Osteocyte (in vitro differentiated cells): ENCODE measurements at regions not wholly inside any gene's neighbourhood (a gene's known extent, or its start where the extent isn't known, plus 50 kb on each side); places are given as distances from the start of the nearest gene placed in this dataset.
"Not testable (repeated sequence)": the region's sequence is repeated elsewhere in the genome, so short reads cannot be mapped to it uniquely, and the experiment has no call there.

Experiments used
- DNase-seq: peaks from one replicate; pipeline ENCODE4 v3.0.0; 2021; ENCODE audit warnings: mixed read lengths; ENCODE audit not compliant: unreplicated experiment; ENCODE audit errors: extremely low spot score
- H3K27ac Mint-ChIP-seq: one replicate; pipeline ENCODE4 v1.8.0; 2021; ENCODE audit warnings: mild to moderate bottlenecking, mixed read lengths; ENCODE audit not compliant: unreplicated experiment
- H3K27me3 Mint-ChIP-seq: one replicate; pipeline ENCODE4 v1.8.0; 2021; ENCODE audit warnings: mixed read lengths; ENCODE audit not compliant: unreplicated experiment
- H3K36me3 Mint-ChIP-seq: one replicate; pipeline ENCODE4 v1.8.0; 2021; ENCODE audit warnings: mixed read lengths; ENCODE audit not compliant: unreplicated experiment
- H3K4me1 Mint-ChIP-seq: one replicate; pipeline ENCODE4 v1.8.0; 2021; ENCODE audit warnings: mixed read lengths; ENCODE audit not compliant: unreplicated experiment
- H3K4me3 Mint-ChIP-seq: one replicate; pipeline ENCODE4 v1.8.0; 2021; ENCODE audit warnings: mild to moderate bottlenecking, moderate library complexity, mixed read lengths; ENCODE audit not compliant: unreplicated experiment
- H3K9me3 Mint-ChIP-seq: one replicate; pipeline ENCODE4 v1.8.0; 2021; ENCODE audit warnings: mixed read lengths; ENCODE audit not compliant: unreplicated experiment
- CTCF ChIP-seq: fragments of 200-600 bp; sonication (generic); IDR thresholded peaks from 2 replicates; pipeline ENCODE4 v1.5.0; 2021; ENCODE audit warnings: antibody characterized with exemption, mild to moderate bottlenecking, moderate library complexity

- peaks cover 14% of the 10 kb centered on the region for H3K9me3 Mint-ChIP-seq
- no peak overlapping the region for H3K4me3 Mint-ChIP-seq
- H3K27me3 Mint-ChIP-seq, result no peaks in the 10 kb centered on the region
- H3K36me3 Mint-ChIP-seq, result no peaks in the 10 kb centered on the region
- H3K4me1 Mint-ChIP-seq, result no peaks in the 10 kb centered on the region
- DNase-seq, result no peak
- no peak for TF ChIP-seq CTCF
- H3K27ac Mint-ChIP-seq, result no peak overlapping the region
Measured at GRCh38 chr11:43145653-43146052, 166.1 kb upstream of the API5 start.

- no peak overlapping the region for H3K4me3 Mint-ChIP-seq
- no peaks in the 10 kb centered on the region for H3K27me3 Mint-ChIP-seq
- H3K9me3 Mint-ChIP-seq, result no peaks in the 10 kb centered on the region
- H3K36me3 Mint-ChIP-seq, result no peaks in the 10 kb centered on the region
- H3K27ac Mint-ChIP-seq, result no peak overlapping the region
- TF ChIP-seq CTCF, result no peak
- DNase-seq, result no peak
- H3K4me1 Mint-ChIP-seq, result no peaks in the 10 kb centered on the region
Measured at GRCh38 chr11:43150697-43151096, 161.1 kb upstream of the API5 start.

GRCh38 chr11:43164831-43165230 lies 147.0 kb upstream of the API5 start:
- Mint-ChIP-seq H3K27ac (no peak overlapping the region), H3K9me3 (peaks cover 13% of the 10 kb centered on the region), H3K4me1 (no peaks in the 10 kb centered on the region), H3K36me3 (no peaks in the 10 kb centered on the region), H3K4me3 (no peak overlapping the region), H3K27me3 (no peaks in the 10 kb centered on the region)
- no peak for DNase-seq
- TF ChIP-seq CTCF, result no peak

- not testable (repeated sequence) for H3K27ac Mint-ChIP-seq, H3K4me3 Mint-ChIP-seq, DNase-seq, H3K27me3 Mint-ChIP-seq, H3K36me3 Mint-ChIP-seq, H3K4me1 Mint-ChIP-seq
- H3K9me3 Mint-ChIP-seq, result peaks cover 13% of the 10 kb centered on the region
Measured at GRCh38 chr11:43165393-43165792, 146.4 kb upstream of the API5 start.

GRCh38 chr11:43168241-43168640 lies 143.6 kb upstream of the API5 start:
- not testable (repeated sequence) for H3K36me3 Mint-ChIP-seq, H3K4me1 Mint-ChIP-seq, H3K4me3 Mint-ChIP-seq, H3K27ac Mint-ChIP-seq, DNase-seq, H3K27me3 Mint-ChIP-seq
- H3K9me3 Mint-ChIP-seq, result peaks cover 14% of the 10 kb centered on the region

- H3K4me3 Mint-ChIP-seq, result no peak overlapping the region
- H3K4me1 Mint-ChIP-seq, result no peaks in the 10 kb centered on the region
- no peak for DNase-seq
- no peaks in the 10 kb centered on the region for H3K27me3 Mint-ChIP-seq
- H3K36me3 Mint-ChIP-seq, result no peaks in the 10 kb centered on the region
- TF ChIP-seq CTCF, result no peak
- H3K9me3 Mint-ChIP-seq, result peaks cover 10% of the 10 kb centered on the region
- no peak overlapping the region for H3K27ac Mint-ChIP-seq
Measured at GRCh38 chr11:43172477-43172876, 139.3 kb upstream of the API5 start.
